ENCODE measurements at regions not wholly inside any gene's neighbourhood (a gene's known extent, or its start where the extent isn't known, plus 50 kb on each side); places are given as distances from the start of the nearest gene placed in this dataset.

DNA sequence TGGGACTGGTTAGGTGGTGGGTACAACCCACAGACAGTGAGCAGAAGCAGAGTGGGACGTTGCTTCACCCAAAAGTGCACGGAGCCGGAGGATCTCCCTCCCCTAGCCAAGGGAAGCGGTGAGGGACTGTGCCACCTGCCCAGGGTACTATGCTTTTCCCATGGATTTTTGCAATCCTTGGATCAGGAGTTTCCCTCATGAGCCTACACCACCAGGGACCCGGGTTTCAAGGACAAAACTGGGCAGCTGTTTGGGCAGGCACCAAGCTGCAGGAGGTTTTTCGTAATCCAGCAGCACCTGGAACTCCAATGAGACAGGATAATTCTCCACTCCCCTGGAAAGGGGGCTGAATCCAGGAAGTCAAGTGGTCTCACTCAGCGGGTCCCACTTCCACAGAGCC is 209.1 kb upstream of the CXCL12 start:
- FAIRE-seq: no peak
- no peak for DNase-seq (ENCODE audit: insufficient read length, low spot score)

DNA sequence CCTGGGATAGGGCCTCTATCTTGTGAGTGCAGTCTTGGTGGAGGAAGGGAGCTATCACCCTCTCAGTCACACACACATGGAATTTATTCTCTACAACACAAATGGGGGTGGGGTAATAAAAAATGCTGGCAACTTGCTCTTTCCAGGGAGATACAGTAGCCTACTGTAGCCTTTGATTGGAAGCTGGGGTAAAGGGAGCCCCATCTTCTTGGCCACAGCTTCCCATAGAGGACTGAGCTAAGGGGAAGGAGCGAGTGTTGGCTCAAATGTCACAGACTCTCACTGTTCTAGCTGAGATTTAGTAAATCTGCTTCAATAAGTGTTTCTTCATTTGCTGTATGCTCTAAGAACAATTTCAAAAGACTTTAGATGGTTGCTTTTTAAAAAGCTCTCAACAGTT is 222.2 kb upstream of the CXCL12 start:
- DNase-seq (ENCODE audit: insufficient read length, low spot score): no peak
- no peak for FAIRE-seq

DNA sequence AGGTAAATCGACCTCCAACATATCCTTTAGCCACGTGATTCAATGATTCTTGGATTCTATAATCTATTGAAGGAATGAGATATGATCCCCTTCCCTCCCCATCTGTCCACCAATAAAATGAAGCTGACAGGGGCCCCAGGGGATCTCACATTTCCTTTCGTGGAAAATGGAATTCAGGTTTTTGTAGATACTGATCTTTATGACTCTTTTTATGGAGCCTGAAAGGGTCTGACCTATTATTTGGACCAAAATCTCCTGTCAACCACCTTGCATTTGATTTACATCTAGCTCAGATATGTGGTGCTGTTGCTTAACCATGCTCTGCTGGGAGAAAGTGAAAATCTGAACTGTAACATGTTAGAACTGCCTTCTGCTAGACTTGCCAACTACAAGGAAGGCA is 234.0 kb upstream of the CXCL12 start:
- DNase-seq (ENCODE audit: insufficient read length, low spot score): no peak
- FAIRE-seq: no peak

DNA sequence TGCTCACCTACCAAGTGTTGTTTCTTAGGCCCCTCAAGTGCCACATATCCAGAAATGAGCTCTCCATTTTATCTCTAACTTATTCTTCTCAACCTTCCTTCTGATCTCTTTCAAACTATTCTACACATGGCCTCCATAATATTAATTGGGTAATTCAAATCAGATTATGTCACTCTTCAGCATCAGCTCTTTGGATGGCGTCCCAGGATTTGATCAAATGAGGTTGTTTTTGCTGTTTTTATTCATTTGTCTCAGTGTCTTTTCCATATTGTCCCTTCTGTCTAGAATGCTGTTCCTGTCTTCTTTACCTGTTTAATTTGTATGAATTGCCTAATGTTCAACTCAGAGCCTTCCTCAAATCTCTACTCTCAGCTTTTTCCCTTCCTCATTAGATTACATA is 234.6 kb upstream of the CXCL12 start:
- DNase-seq (ENCODE audit: insufficient read length, low spot score) (no peak), FAIRE-seq (no peak)

DNA sequence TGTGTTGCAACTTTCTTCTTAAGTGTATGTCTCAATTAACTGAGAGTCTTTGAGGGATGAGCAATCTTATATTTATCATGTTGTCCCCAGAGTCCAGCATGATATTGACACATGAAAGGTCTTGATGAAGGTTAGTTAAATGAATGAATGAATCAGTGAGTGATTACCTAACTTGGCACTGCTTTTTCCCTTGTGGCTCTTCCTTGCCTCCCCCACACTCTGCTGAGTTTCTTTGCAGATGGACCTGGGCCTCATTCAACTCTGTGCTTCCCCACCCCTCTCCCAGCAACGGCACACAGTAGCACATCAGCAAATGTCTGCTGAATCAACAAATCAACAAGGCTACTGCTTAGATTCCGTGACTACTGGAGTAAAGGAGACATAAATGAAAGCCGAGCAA is 235.1 kb upstream of the CXCL12 start:
- DNase-seq (ENCODE audit: insufficient read length, low spot score) (no peak), FAIRE-seq (no peak)

DNA sequence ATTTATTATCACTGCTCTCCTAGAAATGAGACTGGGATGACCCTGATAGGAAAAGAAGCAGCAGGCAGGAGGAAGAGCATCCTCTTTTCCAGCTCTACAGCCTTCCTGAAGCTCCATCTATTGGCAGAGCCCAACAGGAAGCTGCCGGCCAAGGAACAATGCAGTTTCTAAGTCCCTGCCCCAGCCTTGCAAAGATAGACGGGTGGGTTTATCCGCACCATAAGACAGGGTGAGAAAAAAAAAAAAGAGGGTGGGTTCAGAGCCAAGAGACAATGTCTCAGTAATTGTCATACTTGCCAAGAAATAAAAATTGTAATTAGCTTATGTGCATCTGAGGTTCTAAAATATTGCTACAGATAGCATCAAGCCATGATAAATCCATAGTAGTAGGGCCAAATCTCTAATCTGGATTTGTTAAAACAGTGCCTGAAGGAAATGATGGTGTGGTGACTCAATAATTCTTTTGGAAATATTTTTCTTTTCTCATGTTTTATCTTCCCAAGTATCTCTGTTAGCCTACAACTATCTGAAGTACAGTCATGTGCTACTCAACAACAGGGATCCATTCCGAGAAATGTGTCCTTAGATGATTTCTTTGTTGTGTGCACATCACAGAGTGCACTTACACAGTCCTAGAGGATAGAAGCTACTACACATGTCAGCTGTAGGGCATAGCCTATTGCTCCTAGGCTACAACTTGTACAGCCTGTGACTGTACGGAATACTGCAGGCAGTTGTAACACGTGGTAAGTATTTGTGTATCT is 242.9 kb upstream of the CXCL12 start:
- FAIRE-seq (no peak), DNase-seq (ENCODE audit: insufficient read length, low spot score) (no peak)

DNA sequence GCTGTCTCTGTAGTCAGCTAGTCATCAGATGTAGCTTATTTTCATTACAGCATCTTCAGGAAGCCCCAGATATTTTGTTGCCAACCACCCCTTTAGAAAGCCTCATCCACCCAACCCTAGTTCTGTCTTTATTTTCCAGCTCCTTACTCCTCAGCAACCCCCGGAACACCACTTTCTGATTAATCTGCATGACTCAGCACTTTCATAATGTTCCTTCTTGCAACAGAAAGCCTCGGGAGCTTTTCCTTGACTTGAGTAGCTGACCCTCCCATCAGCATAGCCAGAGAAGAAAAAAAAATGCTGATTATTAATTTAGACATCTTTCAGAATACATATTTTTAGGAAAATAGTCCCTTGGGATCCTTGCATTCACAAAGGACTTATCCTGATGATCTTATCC is 244.0 kb upstream of the CXCL12 start:
- no peak for DNase-seq (ENCODE audit: insufficient read length, low spot score)
- FAIRE-seq: no peak

DNA sequence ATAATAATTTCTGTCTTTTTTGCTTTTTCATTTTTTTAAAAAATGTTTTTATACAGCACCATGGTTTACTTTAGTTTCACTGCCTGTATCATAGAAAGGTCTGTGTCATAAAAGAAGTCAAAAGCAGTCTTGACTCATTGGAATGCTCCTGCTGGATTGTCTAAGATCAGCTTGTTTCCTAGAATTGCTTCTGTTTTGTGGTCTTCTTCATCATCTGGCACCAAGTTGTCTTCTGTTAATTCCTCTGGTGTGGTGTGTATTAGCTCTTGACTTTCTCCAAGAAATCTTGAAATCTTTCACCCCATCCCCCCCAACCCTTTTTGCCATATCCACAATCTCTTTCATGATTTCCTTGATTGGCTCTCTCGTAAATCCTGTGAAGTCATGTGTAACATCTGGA is 250.3 kb upstream of the CXCL12 start:
- no peak for FAIRE-seq
- no peak for DNase-seq (ENCODE audit: insufficient read length, low spot score)

DNA sequence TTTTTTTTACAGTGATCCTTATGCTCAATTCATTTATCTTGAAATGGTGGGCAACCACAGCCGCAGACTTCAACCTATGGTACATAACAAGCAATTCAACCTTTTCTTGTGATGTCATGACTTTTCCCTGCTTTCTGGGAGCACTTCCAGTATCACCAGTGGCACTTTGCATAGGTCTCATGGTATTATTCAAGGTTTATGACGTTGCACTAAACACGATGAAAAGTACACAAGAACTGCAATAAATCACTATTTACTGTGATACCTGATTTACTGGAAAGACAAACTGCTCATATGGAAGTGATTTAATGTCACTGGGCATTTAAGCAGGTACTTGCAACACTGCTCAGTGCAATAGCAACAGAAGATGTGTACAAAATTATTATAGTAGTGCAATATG is 251.7 kb upstream of the CXCL12 start:
- FAIRE-seq (no peak), DNase-seq (ENCODE audit: insufficient read length, low spot score) (no peak)

DNA sequence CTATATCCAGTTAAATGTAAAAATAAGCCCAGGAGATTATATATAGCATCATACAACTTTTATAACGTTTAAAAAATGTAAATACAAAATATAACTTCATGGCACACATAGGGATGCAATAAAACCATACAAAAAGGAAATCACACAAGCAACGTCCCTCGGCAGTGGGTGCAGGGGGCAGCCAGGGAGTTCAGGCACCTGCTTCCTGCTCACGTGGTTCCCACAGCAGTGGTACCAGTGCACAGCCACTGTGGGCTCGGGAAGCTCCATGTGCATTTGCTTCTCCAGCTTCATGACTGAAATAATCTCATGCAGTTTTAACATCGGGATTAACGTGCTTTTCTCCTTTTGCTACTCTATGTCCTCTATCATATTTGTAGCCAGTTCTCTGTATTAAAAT is 255.5 kb upstream of the CXCL12 start:
- no peak for FAIRE-seq

DNA sequence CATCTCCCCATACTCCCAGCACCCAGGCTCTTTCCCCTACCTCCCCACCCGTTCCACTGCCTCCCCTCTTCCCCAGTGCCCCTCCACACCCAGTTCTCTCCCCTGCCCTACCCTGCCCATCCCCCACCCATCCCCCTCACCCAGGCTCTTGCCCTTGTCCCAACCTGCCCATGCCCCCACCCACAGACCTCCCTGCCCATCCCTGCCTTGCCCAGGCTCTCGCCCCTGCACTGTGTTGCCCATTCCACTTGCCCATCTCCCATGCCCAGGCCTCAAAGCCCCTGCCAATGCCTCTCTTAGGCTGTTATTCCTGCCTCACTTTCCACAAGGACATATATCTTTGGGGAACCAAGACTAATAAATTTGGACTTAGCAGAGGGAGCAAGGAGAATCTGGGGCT is 262.6 kb upstream of the CXCL12 start:
- FAIRE-seq (no peak), DNase-seq (ENCODE audit: insufficient read length, low spot score) (no peak)

More for the DNA sequence above, 255.5 kb upstream of the CXCL12 start:
- DNase-seq (ENCODE audit: insufficient read length, low spot score): no peak

DNA sequence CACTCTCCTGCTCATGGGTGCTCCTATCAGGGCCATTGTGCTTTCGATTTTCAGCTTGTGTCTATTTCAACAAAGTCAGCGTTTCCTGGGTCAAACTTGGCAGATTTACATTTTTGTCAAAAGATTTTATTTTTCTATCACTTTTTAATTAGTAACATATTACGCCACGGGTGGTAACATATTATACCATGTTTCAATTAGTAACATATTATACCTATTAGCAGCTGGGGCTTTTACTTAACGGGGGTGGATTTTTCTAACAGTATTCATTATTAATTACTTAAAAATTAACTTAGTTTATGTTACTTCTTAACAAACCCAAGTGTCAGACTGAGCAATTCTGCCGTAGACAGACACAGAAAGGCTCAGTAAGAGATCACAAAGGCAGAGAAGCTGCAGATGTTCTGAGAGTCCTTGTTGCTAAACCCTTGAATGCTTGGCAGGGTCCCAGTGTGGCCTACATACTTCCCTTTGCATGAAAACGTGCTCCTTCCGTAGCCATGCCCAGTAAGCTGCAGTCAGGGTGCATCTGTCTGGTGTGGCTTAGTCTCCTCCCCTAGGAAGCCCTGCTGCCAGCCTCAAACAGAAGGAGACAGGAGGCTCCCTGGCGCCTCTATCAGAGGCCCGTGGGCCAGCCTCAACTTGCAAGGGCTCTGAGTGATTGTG is 263.1 kb upstream of the CXCL12 start:
- DNase-seq (ENCODE audit: insufficient read length, low spot score) (no peak), FAIRE-seq (no peak)

DNA sequence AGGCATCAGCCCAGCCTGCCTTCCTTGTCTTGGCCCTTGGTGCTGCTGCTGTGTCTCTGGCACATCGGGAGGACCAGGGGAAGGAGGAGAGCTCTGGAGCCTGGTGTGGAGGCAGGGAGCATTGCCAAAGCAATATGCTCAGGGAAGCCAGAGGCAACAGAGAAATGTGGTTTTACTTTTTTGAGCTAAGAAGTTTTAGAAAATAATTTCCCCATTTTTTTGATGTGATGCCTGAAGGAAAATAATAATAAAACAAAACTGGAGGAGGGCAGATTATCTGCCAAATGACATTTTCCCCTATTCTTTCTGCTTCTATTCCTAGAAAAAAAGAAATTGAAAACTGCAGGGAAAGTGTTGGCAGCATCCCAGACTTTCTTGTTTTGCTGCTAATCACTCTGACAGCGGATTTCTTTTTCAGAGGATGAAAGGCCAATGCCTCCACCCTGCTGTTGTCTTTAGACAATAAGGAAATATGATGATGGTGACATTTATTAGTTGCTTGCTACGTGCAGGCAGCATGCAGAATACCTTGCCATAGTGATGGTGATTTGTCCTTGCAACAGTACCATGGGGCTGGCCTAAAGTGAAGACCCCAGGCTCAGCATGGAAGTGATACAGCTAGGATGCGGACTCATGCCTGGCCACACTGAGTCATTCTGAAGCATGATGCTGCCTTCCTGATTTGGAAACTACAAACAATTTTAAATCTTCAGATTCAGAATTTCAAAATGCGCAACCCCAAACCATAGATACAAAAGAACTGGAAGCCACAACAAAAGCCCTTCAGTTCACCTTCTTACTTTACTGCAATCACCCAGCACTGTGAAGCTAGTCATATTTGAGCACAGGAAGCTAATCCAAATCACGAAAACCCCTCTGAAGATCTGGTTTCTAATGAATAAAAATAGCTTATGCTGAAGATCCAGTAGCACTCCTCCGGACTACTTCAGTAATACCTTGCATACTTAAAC is 260.2 kb upstream of the TMEM72 start:
- DNase-seq (ENCODE audit: insufficient read length, low spot score): no peak
- FAIRE-seq: no peak

DNA sequence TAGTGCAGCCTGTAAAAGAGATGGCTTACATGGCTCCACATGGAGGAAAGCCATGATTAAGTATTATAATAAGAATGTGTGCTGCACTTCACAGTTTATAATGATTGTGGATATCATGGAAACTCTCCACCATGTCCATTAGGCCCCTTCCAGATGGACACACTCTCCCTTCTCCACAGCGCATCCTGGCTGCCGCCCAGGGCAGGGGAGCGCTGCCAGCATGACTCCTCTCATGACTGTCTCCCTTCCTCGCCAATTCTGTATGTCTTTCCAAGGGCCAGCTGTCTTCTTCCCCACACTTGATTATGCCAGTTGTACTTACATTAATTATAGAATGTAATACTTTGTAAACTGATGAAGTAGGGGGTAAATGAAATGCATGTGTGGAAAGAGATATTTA is 259.3 kb upstream of the TMEM72 start:
- DNase-seq (ENCODE audit: insufficient read length, low spot score): no peak
- peak; percentile 13 for FAIRE-seq

DNA sequence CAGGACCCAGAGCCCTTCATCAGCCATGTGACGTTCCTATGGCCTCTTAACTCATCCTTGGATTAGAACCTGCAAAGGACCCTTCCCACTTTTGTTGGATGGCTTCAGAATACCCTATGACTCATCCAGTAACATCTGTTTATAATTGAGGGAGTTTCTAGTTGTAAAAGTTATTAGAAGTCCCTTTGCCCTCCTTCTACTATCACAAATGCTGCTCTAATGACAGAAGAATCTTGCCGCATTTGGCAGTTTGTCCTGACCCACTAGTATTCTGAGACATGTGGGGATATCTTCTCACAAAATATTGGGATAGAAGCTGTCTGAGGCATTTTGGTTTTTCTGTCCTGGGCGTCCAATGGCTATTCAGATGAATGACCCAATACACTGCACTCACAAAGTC is 251.8 kb upstream of the TMEM72 start:
- no peak for DNase-seq (ENCODE audit: insufficient read length, low spot score)
- FAIRE-seq: no peak

DNA sequence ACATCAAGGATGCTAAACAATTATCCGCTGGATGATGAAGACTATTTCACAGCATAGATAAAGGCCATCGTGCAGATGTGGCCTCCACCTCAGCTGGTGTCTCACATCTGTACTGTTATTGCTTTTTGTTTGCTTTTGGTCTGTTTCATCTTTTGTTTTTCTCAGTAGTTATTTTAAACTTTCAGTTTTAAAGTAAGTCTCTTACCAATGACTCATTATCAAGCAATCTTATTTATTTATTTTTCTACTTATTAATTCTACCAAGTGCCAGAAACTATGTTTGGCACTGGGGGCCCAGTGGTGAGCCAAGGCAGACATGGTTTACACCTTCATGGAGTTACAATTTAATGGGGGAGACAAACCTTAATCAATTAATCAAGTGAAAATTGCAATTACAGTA is 250.9 kb upstream of the TMEM72 start:
- no peak for FAIRE-seq
- no peak for DNase-seq (ENCODE audit: insufficient read length, low spot score)

DNA sequence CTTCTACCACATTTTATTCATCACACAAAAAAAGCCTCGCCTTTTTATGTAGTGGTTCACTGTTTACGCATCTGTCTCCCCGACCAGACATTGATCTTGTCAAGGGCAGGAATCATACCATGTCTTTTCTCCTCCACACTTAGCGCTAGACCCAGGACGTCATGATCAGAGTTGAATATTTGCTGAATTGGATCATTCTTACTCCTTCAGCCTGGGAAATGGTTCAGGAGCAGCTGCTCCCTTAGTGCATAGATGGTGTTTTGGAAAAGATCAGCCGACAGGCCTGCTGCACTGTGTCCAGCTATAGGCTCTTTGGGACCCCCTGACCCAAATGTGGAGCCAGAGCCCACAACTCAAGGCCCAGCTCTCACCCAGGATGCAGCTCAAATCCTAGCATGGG is 249.1 kb upstream of the TMEM72 start:
- FAIRE-seq (no peak), DNase-seq (ENCODE audit: insufficient read length, low spot score) (no peak)

DNA sequence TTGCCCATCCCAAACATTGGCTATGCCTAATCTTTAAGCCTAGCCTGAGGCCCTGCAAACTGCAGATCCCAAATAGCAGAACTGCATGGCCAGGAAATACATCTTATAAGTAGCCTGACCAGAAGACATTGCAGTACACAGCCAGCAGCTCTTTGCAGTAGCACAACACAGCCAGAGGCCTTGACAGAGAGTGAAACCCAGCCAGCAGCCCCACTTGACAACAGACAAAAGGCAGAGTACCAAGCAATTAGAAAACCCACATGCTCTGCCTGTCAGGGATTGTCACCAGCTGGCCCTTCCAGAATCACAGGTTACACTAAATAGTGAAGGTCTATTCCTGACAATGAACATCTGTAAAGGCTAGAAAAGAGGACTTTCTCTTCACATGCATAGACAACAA is 242.8 kb upstream of the TMEM72 start:
- no peak for DNase-seq (ENCODE audit: insufficient read length, low spot score)
- no peak for FAIRE-seq

DNA sequence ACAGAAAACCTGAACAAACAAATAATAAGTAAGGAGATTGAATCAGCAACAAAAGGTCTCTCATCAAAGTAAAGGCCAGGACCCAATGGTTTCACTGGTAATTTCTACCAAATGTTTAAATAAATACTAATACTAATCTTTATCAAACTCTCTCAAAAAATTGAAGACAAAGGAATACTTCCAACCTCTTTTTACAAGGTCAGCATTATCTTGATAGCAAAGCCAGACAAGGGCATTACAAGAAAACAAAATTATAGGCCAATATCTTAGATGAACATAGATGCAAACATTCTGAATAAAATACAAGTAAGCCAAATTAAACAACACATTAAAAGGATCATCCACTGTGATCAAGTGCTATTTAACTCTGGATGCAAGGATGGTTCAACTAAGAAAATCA is 239.8 kb upstream of the TMEM72 start:
- no peak for FAIRE-seq
- no peak for DNase-seq (ENCODE audit: insufficient read length, low spot score)

DNA sequence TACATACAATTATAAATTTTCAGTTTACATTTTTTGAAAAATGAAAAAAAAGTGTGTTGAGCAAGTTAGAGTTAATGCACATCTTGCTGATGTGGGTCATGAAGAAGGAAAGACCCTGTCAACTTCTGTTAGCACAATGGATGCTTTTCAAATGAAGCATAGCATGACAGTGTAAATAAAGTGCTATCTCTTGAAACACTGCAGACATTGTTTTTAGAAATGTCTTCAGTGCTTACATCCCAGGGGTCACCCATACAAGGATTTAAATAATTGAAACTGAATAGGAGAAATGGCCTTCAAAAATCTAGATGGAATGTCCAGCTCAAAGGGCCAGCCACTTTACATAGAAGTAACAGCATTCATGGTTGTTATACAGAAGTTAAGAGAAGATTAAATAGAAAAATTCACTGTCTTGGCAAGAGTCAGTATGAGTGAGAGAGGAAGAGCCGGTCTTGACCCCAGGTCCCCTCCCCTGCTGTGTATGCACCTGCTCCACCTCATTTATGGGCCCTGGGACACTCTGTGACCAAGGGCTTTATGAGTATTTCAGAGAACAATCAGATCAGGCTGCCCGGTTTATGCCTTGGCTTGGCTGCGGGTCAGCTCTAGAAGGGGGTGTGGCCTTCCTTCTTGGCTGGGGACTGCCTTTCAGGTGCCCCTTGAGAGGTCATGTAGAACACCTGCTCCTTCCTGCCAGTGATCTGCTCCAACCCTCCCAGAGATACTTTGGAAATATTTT is 237.7 kb upstream of the TMEM72 start:
- no peak for FAIRE-seq
- DNase-seq (ENCODE audit: insufficient read length, low spot score): no peak
